ENCODE measurements at regions not wholly inside any gene's neighbourhood (a gene's known extent, or its start where the extent isn't known, plus 50 kb on each side); places are given as distances from the start of the nearest gene placed in this dataset.

GRCh38 chr16:86819533-86819892, 241.2 kb downstream of the FOXL1 start:
- Histone ChIP-seq H3K4me1 (peaks cover 22% of the 10 kb centered on the region), H4K20me1 (no peaks in the 10 kb centered on the region), H3K27me3 (no peaks in the 10 kb centered on the region; the same call in 1 of the 2 replicates), H3K9me3 (no peaks in the 10 kb centered on the region), H3K27ac (no peak overlapping the region), H3K9ac (no peak overlapping the region), H3K36me3 (no peaks in the 10 kb centered on the region), H3K4me2 (no peak overlapping the region), H3K4me3 (no peak overlapping the region)
- TF ChIP-seq Cebpa-rat (IDR thresholded peaks at IDR 0.05): no peak

GRCh38 chr16:86821895-86822294, 243.5 kb downstream of the FOXL1 start:
- Histone ChIP-seq H3K27ac (no peak overlapping the region), H3K4me1 (peaks cover 27% of the 10 kb centered on the region), H4K20me1 (no peaks in the 10 kb centered on the region), H3K4me3 (no peak overlapping the region), H3K9me3 (no peaks in the 10 kb centered on the region), H3K4me2 (no peak overlapping the region), H3K36me3 (no peaks in the 10 kb centered on the region), H3K9ac (no peak overlapping the region), H3K27me3 (peaks cover 11% of the 10 kb centered on the region)
- TF ChIP-seq Cebpa-rat (IDR thresholded peaks at IDR 0.05): no peak

DNA sequence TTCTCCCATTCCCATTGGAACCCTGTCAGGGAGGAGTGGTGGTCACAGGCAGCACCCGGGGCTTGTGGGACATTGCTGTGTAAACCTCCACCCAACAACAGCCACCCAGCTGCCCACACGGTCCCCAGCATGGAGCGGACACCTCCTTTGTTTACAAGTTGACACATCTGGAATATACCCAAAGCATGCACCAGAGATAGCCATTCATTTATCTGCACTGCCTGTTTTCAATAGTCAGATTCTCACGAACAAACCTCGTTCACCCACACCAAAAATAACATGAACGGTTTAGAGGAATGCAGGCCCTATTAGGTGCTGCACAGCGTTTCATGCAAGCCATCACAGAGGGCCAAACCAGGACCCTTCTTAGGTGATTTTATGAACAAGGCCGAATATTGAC, 244.8 kb downstream of the FOXL1 start:
- H3K9ac ChIP-seq: no peak overlapping the region
- H4K20me1 ChIP-seq: no peaks in the 10 kb centered on the region
- no peak for TF ChIP-seq Cebpa-rat (IDR thresholded peaks at IDR 0.05)
- H3K27me3 ChIP-seq: peaks cover 23% of the 10 kb centered on the region
- H3K9me3 ChIP-seq: no peaks in the 10 kb centered on the region
- H3K4me2 ChIP-seq: peak overlapping the region; percentile 18
- H3K4me3 ChIP-seq: no peak overlapping the region
- H3K4me1 ChIP-seq: peaks cover 36% of the 10 kb centered on the region
- H3K27ac ChIP-seq: no peak overlapping the region
- no peaks in the 10 kb centered on the region for H3K36me3 ChIP-seq

GRCh38 chr16:86823888-86824671, 245.7 kb downstream of the FOXL1 start:
- peaks cover 36% of the 10 kb centered on the region for H3K4me1 ChIP-seq
- H3K4me2 ChIP-seq: peak overlapping the region; percentile 18
- no peak overlapping the region for H3K27ac ChIP-seq
- peaks cover 30% of the 10 kb centered on the region for H3K27me3 ChIP-seq
- H3K36me3 ChIP-seq: no peaks in the 10 kb centered on the region
- H4K20me1 ChIP-seq: no peaks in the 10 kb centered on the region
- no peaks in the 10 kb centered on the region for H3K9me3 ChIP-seq
- H3K4me3 ChIP-seq: no peak overlapping the region
- no peak for TF ChIP-seq Cebpa-rat (IDR thresholded peaks at IDR 0.05)
- no peak overlapping the region for H3K9ac ChIP-seq

DNA sequence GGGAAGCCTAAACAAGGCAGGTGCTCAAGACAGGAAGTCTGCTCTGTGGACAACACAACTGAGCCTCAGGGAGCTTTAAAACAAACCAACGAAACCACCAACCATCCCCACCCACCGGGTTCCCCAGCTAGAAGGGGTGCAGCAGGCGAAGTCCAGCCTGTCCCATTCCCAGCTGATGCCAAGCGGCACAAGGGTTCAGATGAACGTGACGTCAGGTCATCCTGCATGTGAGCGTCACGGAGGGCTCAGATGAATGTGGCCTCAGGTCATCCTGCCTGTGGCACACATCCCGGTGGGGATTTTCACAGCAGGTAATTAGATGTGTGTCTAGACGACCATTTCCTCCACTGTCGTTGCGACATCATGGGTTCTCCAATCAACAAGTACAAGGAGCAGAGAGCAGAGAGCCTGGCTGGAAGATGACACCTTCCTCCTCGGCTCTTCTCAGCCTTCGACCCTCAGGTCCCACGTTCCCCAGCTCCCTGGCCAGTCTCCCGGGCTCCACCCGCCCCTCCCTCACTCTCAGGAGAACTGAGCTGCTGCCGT, 246.5 kb downstream of the FOXL1 start:
- Histone ChIP-seq H3K27me3 (peaks cover 30% of the 10 kb centered on the region), H3K4me3 (no peak overlapping the region), H3K9me3 (no peaks in the 10 kb centered on the region), H3K36me3 (no peaks in the 10 kb centered on the region), H4K20me1 (no peaks in the 10 kb centered on the region), H3K27ac (no peak overlapping the region), H3K4me2 (no peak overlapping the region), H3K4me1 (peaks cover 36% of the 10 kb centered on the region), H3K9ac (no peak overlapping the region)
- TF ChIP-seq Cebpa-rat (IDR thresholded peaks at IDR 0.05): no peak

GRCh38 chr16:86825631-86826030, 247.3 kb downstream of the FOXL1 start:
- Histone ChIP-seq H3K36me3 (no peaks in the 10 kb centered on the region), H4K20me1 (no peaks in the 10 kb centered on the region), H3K9me3 (no peaks in the 10 kb centered on the region), H3K4me3 (no peak overlapping the region), H3K27ac (no peak overlapping the region), H3K9ac (no peak overlapping the region), H3K27me3 (peaks cover 30% of the 10 kb centered on the region), H3K4me1 (peaks cover 36% of the 10 kb centered on the region), H3K4me2 (no peak overlapping the region)
- no peak for TF ChIP-seq Cebpa-rat (IDR thresholded peaks at IDR 0.05)

DNA sequence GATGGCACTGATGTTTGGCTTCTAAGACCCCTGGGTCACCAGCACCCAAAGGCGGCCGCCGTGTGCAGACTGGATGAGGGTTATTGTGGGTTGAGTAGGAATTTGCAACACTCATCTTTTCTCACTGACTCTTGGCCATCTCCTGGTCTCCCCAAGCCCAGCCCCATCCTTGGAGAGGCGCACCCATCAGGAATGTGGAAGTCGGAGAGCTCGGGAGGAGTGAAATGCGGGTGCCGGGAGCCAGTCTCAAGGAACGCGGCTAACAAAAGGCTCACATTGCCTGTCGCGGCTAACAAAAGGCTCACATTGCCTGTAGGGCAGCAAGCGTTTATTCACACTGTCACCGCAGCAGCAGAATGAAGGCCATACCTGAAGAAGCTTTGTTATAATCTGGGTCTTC, 248.6 kb downstream of the FOXL1 start:
- no peak overlapping the region for H3K27ac ChIP-seq
- H3K36me3 ChIP-seq: no peaks in the 10 kb centered on the region
- no peaks in the 10 kb centered on the region for H3K9me3 ChIP-seq
- H4K20me1 ChIP-seq: no peaks in the 10 kb centered on the region
- no peak overlapping the region for H3K9ac ChIP-seq
- no peak overlapping the region for H3K4me2 ChIP-seq
- peaks cover 30% of the 10 kb centered on the region for H3K27me3 ChIP-seq
- TF ChIP-seq Cebpa-rat (IDR thresholded peaks at IDR 0.05): no peak
- no peak overlapping the region for H3K4me3 ChIP-seq
- peaks cover 36% of the 10 kb centered on the region for H3K4me1 ChIP-seq

GRCh38 chr16:86827521-86827920, 249.2 kb downstream of the FOXL1 start:
- peaks cover 30% of the 10 kb centered on the region for H3K27me3 ChIP-seq
- H3K9ac ChIP-seq: no peak overlapping the region
- no peaks in the 10 kb centered on the region for H4K20me1 ChIP-seq
- H3K4me2 ChIP-seq: peak overlapping the region; percentile 39
- peaks cover 32% of the 10 kb centered on the region for H3K4me1 ChIP-seq
- no peaks in the 10 kb centered on the region for H3K36me3 ChIP-seq
- no peak overlapping the region for H3K4me3 ChIP-seq
- no peaks in the 10 kb centered on the region for H3K9me3 ChIP-seq
- H3K27ac ChIP-seq: no peak overlapping the region
- no peak for TF ChIP-seq Cebpa-rat (IDR thresholded peaks at IDR 0.05)

- no peak overlapping the region for H3K4me3 ChIP-seq
- peaks cover 26% of the 10 kb centered on the region for H3K4me1 ChIP-seq
- no peak overlapping the region for H3K9ac ChIP-seq
- no peak overlapping the region for H3K27ac ChIP-seq
- H3K36me3 ChIP-seq: no peaks in the 10 kb centered on the region
- TF ChIP-seq Cebpa-rat (IDR thresholded peaks at IDR 0.05): no peak
- no peak overlapping the region for H3K4me2 ChIP-seq
- peaks cover 30% of the 10 kb centered on the region for H3K27me3 ChIP-seq
- H4K20me1 ChIP-seq: no peaks in the 10 kb centered on the region
- no peaks in the 10 kb centered on the region for H3K9me3 ChIP-seq
These were observed 249.9 kb downstream of the FOXL1 start for GRCh38 chr16:86828202-86828601.

- Histone ChIP-seq H3K36me3 (no peaks in the 10 kb centered on the region), H3K27me3 (peaks cover 30% of the 10 kb centered on the region), H3K9me3 (no peaks in the 10 kb centered on the region)
These were observed 250.3 kb downstream of the FOXL1 start for GRCh38 chr16:86828653-86829052.

More at GRCh38 chr16:86828653-86829052, 250.3 kb downstream of the FOXL1 start:
- no peak for TF ChIP-seq Cebpa-rat (IDR thresholded peaks at IDR 0.05)
- H3K27ac ChIP-seq: no peak overlapping the region
- no peak overlapping the region for H3K4me3 ChIP-seq
- H3K9ac ChIP-seq: no peak overlapping the region
- H3K4me1 ChIP-seq: peaks cover 21% of the 10 kb centered on the region
- no peaks in the 10 kb centered on the region for H4K20me1 ChIP-seq
- H3K4me2 ChIP-seq: no peak overlapping the region

Data from BLaER1 (cell line).